BE2C (cell line): ENCODE measurements at regions not wholly inside any gene's neighbourhood (a gene's known extent, or its start where the extent isn't known, plus 50 kb on each side); places are given as distances from the start of the nearest gene placed in this dataset.

Experiments
- DNase-seq: peaks from one replicate; pipeline ENCODE4 v3.0.0-alpha.2; 2020
- H3K27me3 ChIP-seq: fragments of 250-450 bp; sonication (Bioruptor Pico); 2 replicates; pipeline ENCODE4 v1.5.1; 2020; ENCODE audit warnings: mild to moderate bottlenecking
- H3K36me3 ChIP-seq: fragments of 250-450 bp; sonication (Bioruptor Pico); 2 replicates; pipeline ENCODE4 v1.5.1; 2020; ENCODE audit warnings: mild to moderate bottlenecking
- H3K4me1 ChIP-seq: fragments of 250-450 bp; sonication (Bioruptor Pico); 2 replicates; pipeline ENCODE4 v1.5.1; 2020
- H3K4me3 ChIP-seq: 2 replicates; pipeline ENCODE4 v1.5.1; 2011; ENCODE audit warnings: low read depth, low read length
- H3K9me3 ChIP-seq: fragments of 250-450 bp; sonication (Bioruptor Pico); 2 replicates; pipeline ENCODE4 v1.5.1; 2020
- TF ChIP-seq, protein P1 (sequence below): IDR thresholded peaks from 2 replicates; pipeline ENCODE4 v1.5.1; 2012; ENCODE audit warnings: mild to moderate bottlenecking, low read depth, low read length

DNA sequence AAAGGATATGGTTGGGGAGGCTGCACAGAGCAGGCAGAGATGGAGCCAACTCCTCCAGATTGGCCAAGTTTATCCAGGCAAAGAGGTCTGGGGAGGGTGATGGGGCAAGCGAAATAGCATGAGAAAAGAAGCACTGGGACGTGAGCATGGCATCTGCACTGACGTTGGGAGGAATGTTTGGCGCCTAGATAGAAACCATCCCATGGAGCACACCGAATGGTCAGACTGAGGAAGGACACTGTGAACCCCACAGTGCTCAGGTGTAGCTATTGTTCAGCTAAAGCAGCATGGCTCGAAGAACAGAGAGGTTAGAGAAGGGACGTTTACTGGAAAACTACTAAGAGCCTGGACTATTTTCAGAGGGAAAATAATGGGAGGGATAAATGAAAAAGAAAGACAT, 387.1 kb downstream of the EMP1 start:
- H3K4me1 ChIP-seq = no peaks in the 10 kb centered on the region
- no peaks in the 10 kb centered on the region for H3K36me3 ChIP-seq
- DNase-seq = no peak
- no peak overlapping the region for H3K4me3 ChIP-seq
- no peaks in the 10 kb centered on the region for H3K9me3 ChIP-seq
- peaks cover 5% of the 10 kb centered on the region; the same call in 1 of the 2 replicates for H3K27me3 ChIP-seq
- TF ChIP-seq, protein P1, sequence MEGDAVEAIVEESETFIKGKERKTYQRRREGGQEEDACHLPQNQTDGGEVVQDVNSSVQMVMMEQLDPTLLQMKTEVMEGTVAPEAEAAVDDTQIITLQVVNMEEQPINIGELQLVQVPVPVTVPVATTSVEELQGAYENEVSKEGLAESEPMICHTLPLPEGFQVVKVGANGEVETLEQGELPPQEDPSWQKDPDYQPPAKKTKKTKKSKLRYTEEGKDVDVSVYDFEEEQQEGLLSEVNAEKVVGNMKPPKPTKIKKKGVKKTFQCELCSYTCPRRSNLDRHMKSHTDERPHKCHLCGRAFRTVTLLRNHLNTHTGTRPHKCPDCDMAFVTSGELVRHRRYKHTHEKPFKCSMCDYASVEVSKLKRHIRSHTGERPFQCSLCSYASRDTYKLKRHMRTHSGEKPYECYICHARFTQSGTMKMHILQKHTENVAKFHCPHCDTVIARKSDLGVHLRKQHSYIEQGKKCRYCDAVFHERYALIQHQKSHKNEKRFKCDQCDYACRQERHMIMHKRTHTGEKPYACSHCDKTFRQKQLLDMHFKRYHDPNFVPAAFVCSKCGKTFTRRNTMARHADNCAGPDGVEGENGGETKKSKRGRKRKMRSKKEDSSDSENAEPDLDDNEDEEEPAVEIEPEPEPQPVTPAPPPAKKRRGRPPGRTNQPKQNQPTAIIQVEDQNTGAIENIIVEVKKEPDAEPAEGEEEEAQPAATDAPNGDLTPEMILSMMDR = no peak

DNA sequence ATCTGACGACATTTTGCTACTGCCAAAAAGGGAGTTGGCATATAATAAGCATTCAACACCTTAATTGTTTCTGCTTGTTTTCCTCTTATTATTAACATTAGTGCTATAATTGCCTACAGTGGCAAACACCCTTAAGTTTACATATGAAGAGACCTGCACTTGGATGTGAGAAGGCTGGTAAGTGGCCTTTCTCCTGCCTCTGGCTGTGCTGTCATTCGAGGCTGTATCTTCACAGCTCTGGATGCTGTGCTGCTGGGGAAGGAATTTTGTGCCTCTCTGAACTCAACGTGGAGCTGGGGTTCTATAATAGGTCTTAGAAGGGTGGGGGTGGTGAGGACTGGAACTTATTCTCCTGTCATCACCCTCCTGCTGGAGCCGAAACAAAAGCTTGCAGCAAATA, 385.9 kb downstream of the EMP1 start:
- Histone ChIP-seq H3K36me3 (no peaks in the 10 kb centered on the region), H3K4me3 (no peak overlapping the region), H3K9me3 (no peaks in the 10 kb centered on the region), H3K4me1 (no peaks in the 10 kb centered on the region), H3K27me3 (peaks cover 5% of the 10 kb centered on the region)
- TF ChIP-seq, protein P1 = no peak
- DNase-seq = no peak

DNA sequence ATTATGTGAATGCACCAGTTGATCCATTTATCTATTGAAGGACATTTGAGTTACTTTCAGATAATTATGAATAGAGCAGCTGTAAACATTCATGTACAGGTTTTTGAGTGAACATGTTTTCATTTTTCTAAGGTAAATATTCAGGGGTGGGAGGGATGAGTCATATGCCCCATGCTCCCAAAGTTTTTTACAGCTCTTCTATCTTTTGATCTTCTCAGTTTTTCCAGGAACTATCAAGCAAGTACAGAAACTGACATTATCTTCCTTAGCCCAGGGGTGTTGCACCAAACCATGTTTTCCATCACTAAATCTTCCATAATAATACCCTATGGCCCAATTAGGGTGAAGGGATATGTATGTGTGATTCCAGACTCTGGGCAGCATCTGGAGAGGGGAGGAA, 384.5 kb downstream of the EMP1 start:
- TF ChIP-seq, protein P1 = no peak
- H3K4me1 ChIP-seq = no peaks in the 10 kb centered on the region
- no peak for DNase-seq
- H3K27me3 ChIP-seq = peaks cover 5% of the 10 kb centered on the region
- H3K36me3 ChIP-seq = no peaks in the 10 kb centered on the region
- H3K9me3 ChIP-seq = no peaks in the 10 kb centered on the region
- H3K4me3 ChIP-seq = no peak overlapping the region

DNA sequence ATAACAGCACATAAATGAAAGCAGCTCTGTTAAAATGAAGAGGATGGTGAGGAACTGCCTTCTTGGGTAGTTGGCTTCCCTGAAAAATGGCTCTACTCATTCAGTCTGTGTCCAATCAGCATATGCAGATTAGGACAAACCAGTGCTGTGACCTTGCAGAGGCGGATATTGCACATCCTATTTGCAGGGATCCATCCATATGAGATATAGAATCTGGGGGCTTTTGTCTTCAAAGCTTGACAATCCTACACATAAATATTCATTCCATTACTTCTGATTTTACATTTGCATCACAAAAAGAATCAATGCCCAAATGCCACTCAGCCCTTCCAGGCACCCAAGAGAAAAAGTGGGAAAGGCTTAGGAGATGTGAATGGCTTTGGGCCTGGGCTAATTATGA, 383.7 kb downstream of the EMP1 start:
- Histone ChIP-seq H3K4me3 (no peak overlapping the region), H3K4me1 (no peaks in the 10 kb centered on the region), H3K36me3 (no peaks in the 10 kb centered on the region), H3K9me3 (no peaks in the 10 kb centered on the region), H3K27me3 (peaks cover 2% of the 10 kb centered on the region)
- DNase-seq = no peak
- TF ChIP-seq, protein P1 = no peak

DNA sequence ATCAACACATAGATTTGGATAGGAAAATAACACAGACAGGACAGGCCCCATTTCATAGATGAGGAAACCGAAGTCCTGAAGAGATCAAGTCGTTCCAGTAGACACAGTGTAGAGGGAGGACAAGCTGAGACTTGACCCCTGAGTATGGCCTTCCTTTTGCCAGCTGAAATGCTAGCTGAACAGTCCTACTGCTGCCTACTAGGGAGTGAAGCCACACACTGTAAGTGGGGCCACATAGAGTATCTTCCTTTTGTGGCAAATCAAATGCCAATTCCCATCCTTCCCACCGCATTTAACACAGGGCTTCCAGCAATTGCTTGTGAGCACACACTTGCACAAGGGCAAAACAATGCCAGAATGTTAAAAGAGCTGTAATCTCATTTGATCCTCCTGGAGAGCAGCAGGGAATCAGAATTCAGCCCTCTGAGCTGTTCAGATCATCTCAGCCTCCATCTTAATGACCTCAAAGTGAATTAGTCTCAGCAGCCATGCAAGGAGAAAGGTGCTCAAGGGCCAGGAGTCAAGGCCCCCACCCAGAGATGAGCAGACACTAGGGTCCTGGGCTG, 380.5 kb downstream of the EMP1 start:
- H3K36me3 ChIP-seq = no peaks in the 10 kb centered on the region
- no peaks in the 10 kb centered on the region for H3K4me1 ChIP-seq
- H3K9me3 ChIP-seq = no peaks in the 10 kb centered on the region
- TF ChIP-seq, protein P1 = no peak
- DNase-seq = no peak
- no peaks in the 10 kb centered on the region; the same call in 1 of the 2 replicates for H3K27me3 ChIP-seq
- no peak overlapping the region for H3K4me3 ChIP-seq

DNA sequence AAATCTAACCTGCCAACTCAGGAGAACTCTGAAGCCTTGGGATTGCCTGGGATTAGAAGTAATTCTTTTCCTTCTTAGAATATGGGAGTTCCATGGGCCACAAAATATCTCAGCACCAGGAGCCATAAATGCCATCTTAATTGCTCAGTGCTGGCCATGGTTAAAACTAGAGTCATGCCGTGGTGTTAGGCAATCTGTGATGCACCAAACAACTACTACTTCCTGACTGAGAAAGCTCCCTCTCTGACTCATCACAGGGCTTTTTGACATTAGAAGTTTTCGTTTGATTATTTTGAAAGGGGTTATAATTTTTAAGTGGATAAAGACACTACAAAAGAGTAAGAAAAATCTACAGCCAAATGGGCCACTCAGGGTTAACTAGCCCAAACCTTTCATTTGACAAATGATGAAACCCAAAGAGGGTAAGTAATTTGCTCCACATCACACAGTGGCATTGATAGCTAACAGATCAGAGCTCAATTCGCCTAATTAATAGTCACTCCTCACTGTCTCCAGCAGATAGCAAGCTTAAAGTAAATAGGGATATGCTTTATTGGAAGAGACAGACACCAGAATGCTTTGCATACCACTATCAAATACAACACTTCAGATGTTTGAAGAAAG, 377.3 kb downstream of the EMP1 start:
- Histone ChIP-seq H3K9me3 (no peaks in the 10 kb centered on the region), H3K4me3 (no peak overlapping the region), H3K36me3 (no peaks in the 10 kb centered on the region), H3K4me1 (no peaks in the 10 kb centered on the region), H3K27me3 (no peaks in the 10 kb centered on the region; the same call in 1 of the 2 replicates)
- TF ChIP-seq, protein P1 = no peak
- DNase-seq = no peak
